Skeletal muscle tissue (tissue), 3 donors: ENCODE measurements at regions not wholly inside any gene's neighbourhood (a gene's known extent, or its start where the extent isn't known, plus 50 kb on each side); places are given as distances from the start of the nearest gene placed in this dataset.

ENCODE experiments used
- H3K27ac ChIP-seq: one replicate; pipeline ENCODE4 v1.7.0; 2013; ENCODE audit warnings: mild to moderate bottlenecking, low read depth, low read length, inconsistent platforms
- H3K27me3 ChIP-seq, 3 donors: one replicate each; pipeline ENCODE4 v1.7.0; 2013; ENCODE audit warnings: low read length in 3 of 3; ENCODE audit not compliant: control insufficient read depth in 3 of 3, insufficient read depth in 3 of 3
- H3K36me3 ChIP-seq, 3 donors: one replicate each; pipeline ENCODE4 v1.7.0; 2013; ENCODE audit warnings: low read length in 3 of 3; ENCODE audit not compliant: control insufficient read depth in 3 of 3, insufficient read depth in 3 of 3
- H3K4me1 ChIP-seq, 3 donors: one replicate each; pipeline ENCODE4 v1.7.0; 2013; ENCODE audit warnings: low read length in 3 of 3, mild to moderate bottlenecking in 3 of 3; ENCODE audit not compliant: control insufficient read depth in 3 of 3, insufficient read depth in 3 of 3
- H3K4me3 ChIP-seq, 3 donors: one replicate each; pipeline ENCODE4 v1.7.0; 2013; ENCODE audit warnings: low read length in 3 of 3
- H3K9ac ChIP-seq, 3 donors: one replicate each; pipeline ENCODE4 v1.7.0; 2013; ENCODE audit warnings: low read length in 3 of 3, mild to moderate bottlenecking in 3 of 3, moderate library complexity in 2 of 3, low read depth in 1 of 3
- H3K9me3 ChIP-seq, 3 donors: one replicate each; pipeline ENCODE4 v1.7.0; 2013; ENCODE audit warnings: low read length in 3 of 3; ENCODE audit not compliant: control insufficient read depth in 3 of 3
- donor health status: Osteomylitis.

- Histone ChIP-seq H3K27me3 (peaks cover 0 to 4% (median 0%) of the 10 kb centered on the region in 3 donors), H3K4me1 (no peaks in the 10 kb centered on the region), H3K27ac (no peak overlapping the region), H3K9me3 (no peaks in the 10 kb centered on the region), H3K9ac (no peak overlapping the region), H3K36me3 (no peaks in the 10 kb centered on the region), H3K4me3 (no peak overlapping the region)
These were observed 187.1 kb downstream of the MYCN start for GRCh38 chr2:16127276-16127940.

- no peak overlapping the region for H3K9ac ChIP-seq
These were observed 186.3 kb downstream of the MYCN start for GRCh38 chr2:16126517-16127275.

GRCh38 chr2:16125614-16126516, 185.5 kb downstream of the MYCN start:
- H3K36me3 ChIP-seq = no peaks in the 10 kb centered on the region
- no peak overlapping the region for H3K4me3 ChIP-seq
- H3K9me3 ChIP-seq = no peaks in the 10 kb centered on the region
- peaks cover 0 to 4% (median 0%) of the 10 kb centered on the region in 3 donors for H3K27me3 ChIP-seq
- no peak overlapping the region for H3K27ac ChIP-seq
- no peak overlapping the region for H3K9ac ChIP-seq
- H3K4me1 ChIP-seq = no peaks in the 10 kb centered on the region

More at GRCh38 chr2:16126517-16127275, 186.3 kb downstream of the MYCN start:
- no peaks in the 10 kb centered on the region for H3K4me1 ChIP-seq
- peaks cover 0 to 4% (median 0%) of the 10 kb centered on the region in 3 donors for H3K27me3 ChIP-seq
- no peaks in the 10 kb centered on the region for H3K9me3 ChIP-seq
- no peak overlapping the region for H3K4me3 ChIP-seq
- H3K36me3 ChIP-seq = no peaks in the 10 kb centered on the region
- H3K27ac ChIP-seq = no peak overlapping the region

GRCh38 chr2:16124881-16125613, 184.7 kb downstream of the MYCN start:
- Histone ChIP-seq H3K27me3 (peaks cover 0 to 4% (median 0%) of the 10 kb centered on the region in 3 donors), H3K9ac (no peak overlapping the region), H3K4me1 (no peaks in the 10 kb centered on the region), H3K27ac (no peak overlapping the region), H3K9me3 (no peaks in the 10 kb centered on the region), H3K4me3 (no peak overlapping the region), H3K36me3 (no peaks in the 10 kb centered on the region)

GRCh38 chr2:16123856-16124780, 183.8 kb downstream of the MYCN start:
- Histone ChIP-seq H3K4me1 (no peaks in the 10 kb centered on the region), H3K36me3 (no peaks in the 10 kb centered on the region), H3K9ac (no peak overlapping the region), H3K4me3 (no peak overlapping the region), H3K27me3 (peaks cover 0 to 4% (median 0%) of the 10 kb centered on the region in 3 donors), H3K27ac (no peak overlapping the region), H3K9me3 (no peaks in the 10 kb centered on the region)

- H3K27me3 ChIP-seq = peaks cover 0 to 4% (median 0%) of the 10 kb centered on the region in 3 donors
- H3K36me3 ChIP-seq = no peaks in the 10 kb centered on the region
- no peak overlapping the region for H3K9ac ChIP-seq
- H3K4me1 ChIP-seq = no peaks in the 10 kb centered on the region
- no peak overlapping the region for H3K27ac ChIP-seq
- no peaks in the 10 kb centered on the region for H3K9me3 ChIP-seq
- no peak overlapping the region for H3K4me3 ChIP-seq
These were observed 183.1 kb downstream of the MYCN start for GRCh38 chr2:16123421-16123820.

- no peaks in the 10 kb centered on the region for H3K27me3 ChIP-seq
- H3K4me3 ChIP-seq = no peak overlapping the region
- H3K9me3 ChIP-seq = no peaks in the 10 kb centered on the region
- no peaks in the 10 kb centered on the region for H3K4me1 ChIP-seq
- no peaks in the 10 kb centered on the region for H3K36me3 ChIP-seq
- no peak overlapping the region for H3K27ac ChIP-seq
- H3K9ac ChIP-seq = no peak overlapping the region
These were observed 182.2 kb downstream of the MYCN start for GRCh38 chr2:16122556-16122955.

GRCh38 chr2:16121986-16122390, 181.6 kb downstream of the MYCN start:
- H3K27ac ChIP-seq = no peak overlapping the region
- H3K27me3 ChIP-seq = no peaks in the 10 kb centered on the region
- no peaks in the 10 kb centered on the region for H3K36me3 ChIP-seq
- no peak overlapping the region for H3K4me3 ChIP-seq
- H3K9ac ChIP-seq = no peak overlapping the region
- no peaks in the 10 kb centered on the region for H3K4me1 ChIP-seq
- H3K9me3 ChIP-seq = no peaks in the 10 kb centered on the region
